K562 (cell line): ENCODE measurements at regions not wholly inside any gene's neighbourhood (a gene's known extent, or its start where the extent isn't known, plus 50 kb on each side); places are given as distances from the start of the nearest gene placed in this dataset.

Experiments used
- ZNF121 ChIP-seq: sonication (generic); formaldehyde crosslinking; conservative IDR thresholded peaks from 2 replicates; pipeline ENCODE4 v1.8.0; 2022; ENCODE audit warnings: missing genetic modification reagents
- ZNF589 ChIP-seq: fragments of 200-800 bp; sonication (Bioruptor generic); IDR thresholded peaks from 2 replicates; pipeline ENCODE4 v1.6.1; 2016; ENCODE audit warnings: low read depth, missing genetic modification characterization, missing compliant biosample characterization

DNA sequence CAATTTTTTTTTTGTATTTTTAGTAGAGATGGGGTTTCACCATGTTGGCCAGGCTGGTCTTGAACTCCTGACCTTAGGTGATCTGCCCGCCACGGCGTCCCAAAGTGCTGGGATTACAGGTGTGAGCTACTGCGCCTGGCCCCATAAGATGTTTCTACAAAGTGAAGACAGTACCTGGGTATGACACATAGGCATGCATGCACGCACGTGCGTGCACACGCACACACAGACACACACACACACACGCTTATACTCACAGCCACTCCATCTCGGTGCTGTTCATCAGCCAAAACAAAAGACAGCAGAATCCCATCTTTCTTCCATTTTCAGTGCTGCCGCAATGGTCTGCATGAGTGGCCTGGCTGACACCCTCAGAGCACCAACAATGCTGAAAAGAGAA is 63.9 kb downstream of the VCPKMT start:
- TF ChIP-seq ZNF589 (CRISPR knock-in tag) (no peak), ZNF121 (CRISPR knock-in tag) (no peak)
